Right lobe of liver (tissue), 6 donors: ENCODE measurements at regions not wholly inside any gene's neighbourhood (a gene's known extent, or its start where the extent isn't known, plus 50 kb on each side); places are given as distances from the start of the nearest gene placed in this dataset.

Source experiments
- ATAC-seq, 4 donors: fragments of 200-7000 bp; cut with Tn5 transposase; one replicate each; pipeline ENCODE4 v1.9.1; 2020; ENCODE audit warnings: mild to moderate bottlenecking in 4 of 4, moderate library complexity in 4 of 4
- DNase-seq, 3 donors: peaks; one replicate each; pipeline ENCODE4 v3.0.0-alpha.2; 2020
- H3K27ac ChIP-seq, 3 donors: fragments of 200-600 bp; one replicate each; pipeline ENCODE4 v1.8.0; 2022
- H3K27me3 ChIP-seq, 2 donors: fragments of 200-600 bp; one replicate each; pipeline ENCODE4 v1.8.0; 2022
- H3K36me3 ChIP-seq, 4 donors: fragments of 200-600 bp; sonication (generic) in 1 of 4; one replicate each; pipeline versions ENCODE4 v1.5.1 to v1.8.0; 2017 to 2022; ENCODE audit warnings: control low read depth in 1 of 4
- H3K4me1 ChIP-seq, 4 donors: fragments of 200-600 bp; sonication (generic) in 1 of 4; one replicate each; pipeline versions ENCODE4 v1.5.1 to v1.8.0; 2017 to 2022; ENCODE audit warnings: control low read depth in 1 of 4
- H3K4me3 ChIP-seq, 3 donors: fragments of 200-600 bp; one replicate each; pipeline ENCODE4 v1.8.0; 2022
- H3K9me3 ChIP-seq, 4 donors: fragments of 200-600 bp; sonication (generic) in 1 of 4; one replicate each; pipeline versions ENCODE4 v1.5.1 to v1.8.0; 2017 to 2022; ENCODE audit warnings: control low read depth in 1 of 4
- POLR2A ChIP-seq: fragments of 450-650 bp; IDR thresholded peaks from one replicate; pipeline ENCODE4 v1.6.1; 2017; ENCODE audit warnings: antibody characterized with exemption, mild to moderate bottlenecking
- WGBS: methylation state at CpG from one replicate; pipeline ENCODE4 v1.1.6; 2018; ENCODE audit warnings: low coverage, low lambda C conversion rate; ENCODE audit not compliant: insufficient coverage; ENCODE audit errors: missing lambda C conversion rate; 5-methylcytosine and 5-hydroxymethylcytosine counted together
- intact Hi-C, 2 donors: fragments of 100-400 bp; cut with DNase I; formaldehyde crosslinking; loops; one replicate each; pipeline versions ENCODE4 v1.11.2 to v1.14.1; 2022
- TF ChIP-seq, protein P1 (sequence below), 4 donors: fragments of 200-600 bp in 3 of 4; fragments of 450-650 bp in 1 of 4; IDR thresholded peaks; one replicate each; pipeline versions ENCODE4 v1.5.1 to v1.8.0; 2016 to 2022; ENCODE audit warnings: antibody characterized with exemption in 4 of 4, mild to moderate bottlenecking in 2 of 4
- donor health status: DM: no; HTN: yes; CAD: no.
- donor health status: DM: no; HTN: no; CAD: no.
- donor health status: DM: no; HTN: no; CAD: no.
- donor health status: DM: no; HTN: yes; CAD: no.
- donor health status: DM: no; HTN: yes; CAD: no.

GRCh38 chr6:14921170-14921569, 324.7 kb upstream of the JARID2 start:
- intact Hi-C loops, result no loop called here
- Histone ChIP-seq H3K36me3 (no peaks in the 10 kb centered on the region), H3K4me3 (no peak overlapping the region), H3K27ac (peak overlapping the region; percentile 36 to 66 (median 58)), H3K9me3 (no peaks in the 10 kb centered on the region), H3K27me3 (no peaks in the 10 kb centered on the region), H3K4me1 (peaks cover 0 to 12% (median 0%) of the 10 kb centered on the region in 4 donors)
- WGBS, result 54% methylated on average over 11 of the region's 11 CpGs
- peak; percentile 51 to 73 (median 64) for DNase-seq
- no peak for TF ChIP-seq POLR2A
- TF ChIP-seq, protein P1, sequence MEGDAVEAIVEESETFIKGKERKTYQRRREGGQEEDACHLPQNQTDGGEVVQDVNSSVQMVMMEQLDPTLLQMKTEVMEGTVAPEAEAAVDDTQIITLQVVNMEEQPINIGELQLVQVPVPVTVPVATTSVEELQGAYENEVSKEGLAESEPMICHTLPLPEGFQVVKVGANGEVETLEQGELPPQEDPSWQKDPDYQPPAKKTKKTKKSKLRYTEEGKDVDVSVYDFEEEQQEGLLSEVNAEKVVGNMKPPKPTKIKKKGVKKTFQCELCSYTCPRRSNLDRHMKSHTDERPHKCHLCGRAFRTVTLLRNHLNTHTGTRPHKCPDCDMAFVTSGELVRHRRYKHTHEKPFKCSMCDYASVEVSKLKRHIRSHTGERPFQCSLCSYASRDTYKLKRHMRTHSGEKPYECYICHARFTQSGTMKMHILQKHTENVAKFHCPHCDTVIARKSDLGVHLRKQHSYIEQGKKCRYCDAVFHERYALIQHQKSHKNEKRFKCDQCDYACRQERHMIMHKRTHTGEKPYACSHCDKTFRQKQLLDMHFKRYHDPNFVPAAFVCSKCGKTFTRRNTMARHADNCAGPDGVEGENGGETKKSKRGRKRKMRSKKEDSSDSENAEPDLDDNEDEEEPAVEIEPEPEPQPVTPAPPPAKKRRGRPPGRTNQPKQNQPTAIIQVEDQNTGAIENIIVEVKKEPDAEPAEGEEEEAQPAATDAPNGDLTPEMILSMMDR (IDR thresholded peaks at IDR 0.05), result no peak
- ATAC-seq, result peak; percentile 65 to 76 (median 70)

DNA sequence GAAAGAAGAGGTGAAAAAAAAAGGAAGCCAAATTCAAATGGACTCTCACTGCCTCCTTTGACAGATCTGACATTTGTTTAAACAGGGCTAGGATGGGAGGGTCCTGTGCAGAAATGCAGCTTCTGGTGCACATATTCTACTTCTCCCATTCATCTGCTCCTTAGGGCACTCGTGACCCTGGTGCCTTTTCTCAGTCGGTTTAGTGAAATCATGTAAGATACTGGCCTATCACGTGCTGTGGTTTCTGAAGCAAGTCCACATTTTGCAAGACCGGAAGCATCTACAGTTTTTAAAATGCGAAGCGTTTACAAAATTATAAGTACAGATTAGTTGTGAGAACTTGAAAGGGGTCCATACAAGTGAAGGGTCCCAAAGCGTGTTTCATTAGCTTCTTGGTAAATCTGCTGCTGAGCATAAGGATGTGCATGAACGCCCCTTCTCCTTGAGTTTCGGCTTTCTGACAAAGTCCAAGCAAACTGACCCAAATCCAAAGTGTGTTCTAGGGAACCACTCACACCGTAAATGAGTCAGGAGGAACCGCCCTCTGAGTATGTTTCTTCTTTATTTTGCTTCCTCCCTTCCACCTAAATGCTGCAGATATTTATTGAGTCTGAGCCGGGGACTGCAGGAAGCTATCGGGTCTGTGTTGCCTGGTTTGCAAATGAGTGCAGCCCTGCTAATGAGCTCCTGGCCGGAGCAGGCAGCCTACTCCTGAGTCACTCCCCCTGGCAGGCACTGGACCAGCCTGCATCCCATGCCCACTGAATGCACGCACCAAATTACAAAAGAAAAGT, 323.8 kb upstream of the JARID2 start:
- H3K27me3 ChIP-seq, result no peaks in the 10 kb centered on the region
- ATAC-seq (peak; percentile 43 to 64 (median 50)), DNase-seq (peak in 1 of 3 donors; percentile 45)
- H3K36me3 ChIP-seq, result no peaks in the 10 kb centered on the region
- TF ChIP-seq POLR2A, result no peak
- TF ChIP-seq, protein P1 (IDR thresholded peaks at IDR 0.05), result no peak
- no peaks in the 10 kb centered on the region for H3K9me3 ChIP-seq
- intact Hi-C loops, result no loop called here
- WGBS, result 48% methylated on average over 11 of the region's 15 CpGs
- no peak overlapping the region for H3K4me3 ChIP-seq
- H3K27ac ChIP-seq, result peak overlapping the region; percentile 36 to 66 (median 58)
- peaks cover 0 to 13% (median 0%) of the 10 kb centered on the region in 4 donors for H3K4me1 ChIP-seq

GRCh38 chr6:14922706-14923460, 323.0 kb upstream of the JARID2 start:
- intact Hi-C loops, result no loop called here
- Histone ChIP-seq H3K27me3 (no peaks in the 10 kb centered on the region), H3K4me3 (no peak overlapping the region), H3K27ac (peak overlapping the region in 1 of 3 donors; percentile 29), H3K9me3 (no peaks in the 10 kb centered on the region), H3K4me1 (peaks cover 0 to 18% (median 0%) of the 10 kb centered on the region in 4 donors), H3K36me3 (no peaks in the 10 kb centered on the region)
- DNase-seq, result peak in 1 of 3 donors; percentile 40
- TF ChIP-seq, protein P1 (IDR thresholded peaks at IDR 0.05), result no peak
- TF ChIP-seq POLR2A, result no peak
- ATAC-seq, result no peak
- WGBS, result 53% methylated on average over 4 of the region's 9 CpGs

- Histone ChIP-seq H3K4me1 (peaks cover 0 to 18% (median 0%) of the 10 kb centered on the region in 4 donors), H3K27ac (no peak overlapping the region)
- peak in 1 of 3 donors; percentile 35 for DNase-seq
Measured at GRCh38 chr6:14924126-14925024, 321.5 kb upstream of the JARID2 start.

More at GRCh38 chr6:14924126-14925024, 321.5 kb upstream of the JARID2 start:
- TF ChIP-seq, protein P1 (IDR thresholded peaks at IDR 0.05), result no peak
- TF ChIP-seq POLR2A, result no peak
- no peak overlapping the region for H3K4me3 ChIP-seq
- intact Hi-C loops, result no loop called here
- H3K36me3 ChIP-seq, result no peaks in the 10 kb centered on the region
- no peak for ATAC-seq
- no peaks in the 10 kb centered on the region for H3K27me3 ChIP-seq
- 58% methylated on average over 8 of the region's 14 CpGs for WGBS
- no peaks in the 10 kb centered on the region for H3K9me3 ChIP-seq
